Keratinocyte (primary cell): ENCODE measurements at regions not wholly inside any gene's neighbourhood (a gene's known extent, or its start where the extent isn't known, plus 50 kb on each side); places are given as distances from the start of the nearest gene placed in this dataset.

Experiments used
- DNase-seq: peaks from one replicate; pipeline ENCODE4 v3.0.0-alpha.2; 2011; ENCODE audit warnings: low read depth, missing footprints, low spot score
- FAIRE-seq: peaks from 2 replicates; lab custom pipeline; 2011; peaks lifted over from hg19 to GRCh38; lab: Jason Lieb, UNC
- H2AFZ ChIP-seq: 2 replicates; pipeline ENCODE4 v1.6.0; 2012; ENCODE audit warnings: low read length, control low read depth, inconsistent platforms; ENCODE audit not compliant: control insufficient read depth
- H3K27ac ChIP-seq: 2 replicates; pipeline ENCODE4 v1.5.1; 2011; ENCODE audit warnings: low read length; ENCODE audit not compliant: control insufficient read depth, insufficient read depth
- H3K27me3 ChIP-seq: 3 replicates; pipeline ENCODE4 v1.6.0; 2011; ENCODE audit warnings: low read length; ENCODE audit not compliant: control insufficient read depth, insufficient read depth; ENCODE audit errors: extremely low read depth
- H3K36me3 ChIP-seq, 2 experiments: 2 replicates in 1 of 2; 3 replicates in 1 of 2; pipeline ENCODE4 v1.5.1; 2011; ENCODE audit warnings: low read length in 2 of 2, mild to moderate bottlenecking in 1 of 2; ENCODE audit not compliant: control insufficient read depth in 2 of 2, insufficient read depth in 2 of 2; ENCODE audit errors: extremely low read depth in 1 of 2
- H3K4me1 ChIP-seq: 3 replicates; pipeline ENCODE4 v1.5.1; 2011; ENCODE audit warnings: low read length; ENCODE audit not compliant: control insufficient read depth, insufficient read depth; ENCODE audit errors: extremely low read depth
- H3K4me2 ChIP-seq: 3 replicates; pipeline ENCODE4 v1.6.0; 2011; ENCODE audit warnings: low read depth, low read length; ENCODE audit not compliant: control insufficient read depth, insufficient read depth; ENCODE audit errors: extremely low read depth
- H3K4me3 ChIP-seq, 3 experiments: fragments of 200-600 bp in 1 of 3; sonication (generic) in 1 of 3; 2 replicates in 2 of 3; 3 replicates in 1 of 3; pipeline ENCODE4 v1.5.1; 2011 to 2016; ENCODE audit warnings: low read length in 3 of 3, mild to moderate bottlenecking in 3 of 3, control low read depth in 2 of 3, inconsistent platforms in 1 of 3, low read depth in 1 of 3, mixed read lengths in 1 of 3, mixed run types in 1 of 3, moderate library complexity in 1 of 3; ENCODE audit not compliant: control insufficient read depth in 2 of 3, insufficient read depth in 2 of 3; ENCODE audit errors: extremely low read depth in 1 of 3
- H3K79me2 ChIP-seq: 2 replicates; pipeline ENCODE4 v1.6.0; 2012; ENCODE audit warnings: low read length; ENCODE audit not compliant: control insufficient read depth, insufficient read depth
- H3K9ac ChIP-seq: 3 replicates; pipeline ENCODE4 v1.6.0; 2011; ENCODE audit warnings: low read length; ENCODE audit not compliant: control insufficient read depth, insufficient read depth; ENCODE audit errors: extremely low read depth
- H3K9me1 ChIP-seq: 3 replicates; pipeline ENCODE4 v1.6.0; 2011; ENCODE audit warnings: low read length; ENCODE audit not compliant: control insufficient read depth, insufficient read depth; ENCODE audit errors: extremely low read depth
- H3K9me3 ChIP-seq: 2 replicates; pipeline ENCODE4 v1.5.1; 2012; ENCODE audit warnings: low read depth, low read length; ENCODE audit not compliant: control insufficient read depth
- H4K20me1 ChIP-seq: 3 replicates; pipeline ENCODE4 v1.6.0; 2011; ENCODE audit warnings: low read length; ENCODE audit not compliant: control insufficient read depth, insufficient read depth; ENCODE audit errors: extremely low read depth
- EZH2 ChIP-seq: IDR thresholded peaks from one replicate; pipeline ENCODE4 v1.6.1; 2012; ENCODE audit warnings: inconsistent platforms, mild to moderate bottlenecking, low read length, moderate library complexity
- dilution Hi-C: fragments of 300-500 bp; cut with MboI; formaldehyde crosslinking; loops from one replicate; pipeline ENCODE4 v1.7.0; 2020; ENCODE audit warnings: low sequenced_read_pairs; ENCODE audit not compliant: extremely low pct_ligation_motif_present
- TF ChIP-seq, protein P1 (sequence below), 3 experiments: IDR thresholded peaks in 1 of 3; conservative IDR thresholded peaks in 1 of 3; optimal IDR thresholded peaks in 1 of 3; 2 replicates in 2 of 3; 3 replicates in 1 of 3; pipeline versions ENCODE3 to v1.5.1; 2011; ENCODE audit warnings: low read length in 3 of 3, mild to moderate bottlenecking in 3 of 3, moderate library complexity in 2 of 3, control low read depth in 1 of 3, inconsistent platforms in 1 of 3; ENCODE audit not compliant: insufficient read depth in 2 of 3; ENCODE audit errors: extremely low read depth in 1 of 3

DNA sequence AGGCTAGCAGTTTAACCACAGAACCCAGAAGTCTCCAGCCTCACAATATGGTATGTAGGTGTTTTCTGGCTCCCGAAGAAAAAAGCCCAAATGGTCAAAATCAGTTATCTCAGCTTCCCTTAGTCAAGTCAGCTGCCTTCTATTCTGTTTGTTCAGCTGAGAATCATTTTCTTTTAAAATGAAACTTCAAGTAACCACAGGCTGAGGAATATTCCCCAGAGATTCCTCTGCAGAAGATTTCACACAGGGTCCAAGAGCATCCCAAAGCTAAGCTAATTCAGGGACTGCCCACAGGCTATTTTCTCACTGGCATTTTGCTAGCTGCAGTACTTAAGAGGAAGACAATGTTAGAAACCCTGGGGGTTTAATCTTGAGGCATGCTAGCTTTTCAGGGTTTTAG is 977.0 kb upstream of the CHORDC1 start:
- no peak overlapping the region for H3K9ac ChIP-seq
- no peaks in the 10 kb centered on the region for H3K36me3 ChIP-seq
- H3K4me2 ChIP-seq = no peak overlapping the region
- H2AFZ ChIP-seq = no peak overlapping the region
- H3K9me3 ChIP-seq = no peaks in the 10 kb centered on the region
- H3K4me3 ChIP-seq = no peak overlapping the region
- dilution Hi-C loops = no loop called here
- no peaks in the 10 kb centered on the region for H3K27me3 ChIP-seq
- no peak overlapping the region for H3K27ac ChIP-seq
- no peaks in the 10 kb centered on the region for H3K79me2 ChIP-seq
- TF ChIP-seq, protein P1, sequence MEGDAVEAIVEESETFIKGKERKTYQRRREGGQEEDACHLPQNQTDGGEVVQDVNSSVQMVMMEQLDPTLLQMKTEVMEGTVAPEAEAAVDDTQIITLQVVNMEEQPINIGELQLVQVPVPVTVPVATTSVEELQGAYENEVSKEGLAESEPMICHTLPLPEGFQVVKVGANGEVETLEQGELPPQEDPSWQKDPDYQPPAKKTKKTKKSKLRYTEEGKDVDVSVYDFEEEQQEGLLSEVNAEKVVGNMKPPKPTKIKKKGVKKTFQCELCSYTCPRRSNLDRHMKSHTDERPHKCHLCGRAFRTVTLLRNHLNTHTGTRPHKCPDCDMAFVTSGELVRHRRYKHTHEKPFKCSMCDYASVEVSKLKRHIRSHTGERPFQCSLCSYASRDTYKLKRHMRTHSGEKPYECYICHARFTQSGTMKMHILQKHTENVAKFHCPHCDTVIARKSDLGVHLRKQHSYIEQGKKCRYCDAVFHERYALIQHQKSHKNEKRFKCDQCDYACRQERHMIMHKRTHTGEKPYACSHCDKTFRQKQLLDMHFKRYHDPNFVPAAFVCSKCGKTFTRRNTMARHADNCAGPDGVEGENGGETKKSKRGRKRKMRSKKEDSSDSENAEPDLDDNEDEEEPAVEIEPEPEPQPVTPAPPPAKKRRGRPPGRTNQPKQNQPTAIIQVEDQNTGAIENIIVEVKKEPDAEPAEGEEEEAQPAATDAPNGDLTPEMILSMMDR (optimal IDR thresholded peaks at IDR 0.05 in 1 of 3, IDR thresholded peaks at IDR 0.05 in 1 of 3, conservative IDR thresholded peaks at IDR 0.05 in 1 of 3; ENCODE audit: extremely low read depth in 1 of 3, insufficient read depth in 2 of 3, low read length in 3 of 3) = no peak
- no peak for TF ChIP-seq EZH2
- no peaks in the 10 kb centered on the region for H3K4me1 ChIP-seq
- no peak for FAIRE-seq
- H4K20me1 ChIP-seq = no peaks in the 10 kb centered on the region
- no peaks in the 10 kb centered on the region for H3K9me1 ChIP-seq
- no peak for DNase-seq

GRCh38 chr11:91194546-91194945 is 971.7 kb upstream of the CHORDC1 start:
- H3K27me3 ChIP-seq = no peaks in the 10 kb centered on the region
- FAIRE-seq (no peak), DNase-seq (no peak)
- H3K9me1 ChIP-seq = no peaks in the 10 kb centered on the region
- no peaks in the 10 kb centered on the region for H4K20me1 ChIP-seq
- no peak overlapping the region for H3K9ac ChIP-seq
- no peaks in the 10 kb centered on the region for H3K36me3 ChIP-seq
- H3K27ac ChIP-seq = no peak overlapping the region
- no peaks in the 10 kb centered on the region for H3K79me2 ChIP-seq
- no peak for TF ChIP-seq EZH2
- TF ChIP-seq, protein P1 (optimal IDR thresholded peaks at IDR 0.05 in 1 of 3, IDR thresholded peaks at IDR 0.05 in 1 of 3, conservative IDR thresholded peaks at IDR 0.05 in 1 of 3; ENCODE audit: extremely low read depth in 1 of 3, insufficient read depth in 2 of 3, low read length in 3 of 3) = no peak
- no peaks in the 10 kb centered on the region for H3K9me3 ChIP-seq
- no peak overlapping the region for H3K4me2 ChIP-seq
- no peak overlapping the region for H3K4me3 ChIP-seq
- no peaks in the 10 kb centered on the region for H3K4me1 ChIP-seq
- no peak overlapping the region for H2AFZ ChIP-seq
- dilution Hi-C loops = no loop called here
